ENCODE measurements at regions not wholly inside any gene's neighbourhood (a gene's known extent, or its start where the extent isn't known, plus 50 kb on each side); places are given as distances from the start of the nearest gene placed in this dataset.

- Histone ChIP-seq H3K4me3 (no peak overlapping the region), H3K36me3 (no peaks in the 10 kb centered on the region), H3K9me3 (no peaks in the 10 kb centered on the region), H3K27me3 (ENCODE audit: low read depth) (no peaks in the 10 kb centered on the region), H3K27ac (no peak overlapping the region), H3K4me1 (no peaks in the 10 kb centered on the region)
- DNase-seq (no peak), ATAC-seq (no peak)
- TF ChIP-seq CTCF (IDR thresholded peaks at IDR 0.05) = no peak
- intact Hi-C loops (cut with DNase I) = no loop called here
These were observed 73.9 kb upstream of the TANC1 start for GRCh38 chr2:158894572-158894971.

GRCh38 chr2:158900345-158900744 lies 68.1 kb upstream of the TANC1 start:
- no peaks in the 10 kb centered on the region for H3K27me3 ChIP-seq (ENCODE audit: low read depth)
- H3K4me3 ChIP-seq = no peak overlapping the region
- no peak overlapping the region for H3K27ac ChIP-seq
- intact Hi-C loops (cut with DNase I) = loop anchor here (5.0 kb wide), 1 partner anchor 217 kb away; no protein-coding TSS in a partner anchor
- ATAC-seq (no peak), DNase-seq (no peak)
- H3K4me1 ChIP-seq = peaks cover under 1% of the 10 kb centered on the region
- H3K9me3 ChIP-seq = no peaks in the 10 kb centered on the region
- no peaks in the 10 kb centered on the region for H3K36me3 ChIP-seq
- no peak for TF ChIP-seq CTCF (IDR thresholded peaks at IDR 0.05)

- no peak overlapping the region for H3K4me3 ChIP-seq
- H3K4me1 ChIP-seq = peaks cover 9% of the 10 kb centered on the region
- no peak overlapping the region for H3K27ac ChIP-seq
- no peak for DNase-seq
- intact Hi-C loops (cut with DNase I) = loop anchor here (5.0 kb wide), 1 partner anchor 215 kb away; no protein-coding TSS in a partner anchor
- no peak for TF ChIP-seq CTCF (IDR thresholded peaks at IDR 0.05)
- no peak for ATAC-seq
- H3K9me3 ChIP-seq = no peaks in the 10 kb centered on the region
- H3K27me3 ChIP-seq (ENCODE audit: low read depth) = no peaks in the 10 kb centered on the region
- no peaks in the 10 kb centered on the region for H3K36me3 ChIP-seq
These were observed 66.4 kb upstream of the TANC1 start for GRCh38 chr2:158902005-158902398.

- DNase-seq (no peak), ATAC-seq (no peak)
- peaks cover 9% of the 10 kb centered on the region for H3K4me1 ChIP-seq
- intact Hi-C loops (cut with DNase I) = loop anchor here (5.0 kb wide), 1 partner anchor 213 kb away; no protein-coding TSS in a partner anchor
- no peak overlapping the region for H3K27ac ChIP-seq
- no peaks in the 10 kb centered on the region for H3K27me3 ChIP-seq (ENCODE audit: low read depth)
- no peaks in the 10 kb centered on the region for H3K36me3 ChIP-seq
- TF ChIP-seq CTCF (IDR thresholded peaks at IDR 0.05) = no peak
- H3K9me3 ChIP-seq = no peaks in the 10 kb centered on the region
- no peak overlapping the region for H3K4me3 ChIP-seq
These were observed 64.6 kb upstream of the TANC1 start for GRCh38 chr2:158903711-158904405.

- Histone ChIP-seq H3K27ac (no peak overlapping the region), H3K27me3 (ENCODE audit: low read depth) (no peaks in the 10 kb centered on the region), H3K4me3 (no peak overlapping the region), H3K36me3 (no peaks in the 10 kb centered on the region), H3K4me1 (peaks cover 9% of the 10 kb centered on the region), H3K9me3 (no peaks in the 10 kb centered on the region)
- DNase-seq (no peak), ATAC-seq (no peak)
- intact Hi-C loops (cut with DNase I) = loop anchor here (5.0 kb wide), 1 partner anchor 213 kb away; no protein-coding TSS in a partner anchor
- no peak for TF ChIP-seq CTCF (IDR thresholded peaks at IDR 0.05)
These were observed 63.7 kb upstream of the TANC1 start for GRCh38 chr2:158904627-158905177.
